Glutamatergic neuron (in vitro differentiated cells): ENCODE measurements at regions not wholly inside any gene's neighbourhood (a gene's known extent, or its start where the extent isn't known, plus 50 kb on each side); places are given as distances from the start of the nearest gene placed in this dataset.

Experiments
- DNase-seq: peaks from one replicate; pipeline ENCODE4 v3.0.0; 2022
- H3K27ac Mint-ChIP-seq: one replicate; pipeline ENCODE4 v1.8.0; 2020; ENCODE audit warnings: mild to moderate bottlenecking, mixed read lengths, inconsistent platforms; ENCODE audit not compliant: unreplicated experiment
- H3K27me3 Mint-ChIP-seq: one replicate; pipeline ENCODE4 v1.8.0; 2020; ENCODE audit warnings: mild to moderate bottlenecking, moderate library complexity, mixed read lengths, inconsistent platforms; ENCODE audit not compliant: unreplicated experiment
- H3K36me3 Mint-ChIP-seq: one replicate; pipeline ENCODE4 v1.8.0; 2020; ENCODE audit warnings: mild to moderate bottlenecking, mixed read lengths, inconsistent platforms; ENCODE audit not compliant: unreplicated experiment
- H3K4me1 Mint-ChIP-seq: one replicate; pipeline ENCODE4 v1.8.0; 2020; ENCODE audit warnings: mild to moderate bottlenecking, low read depth, mixed read lengths, inconsistent platforms; ENCODE audit not compliant: unreplicated experiment
- H3K4me3 Mint-ChIP-seq: one replicate; pipeline ENCODE4 v1.8.0; 2020; ENCODE audit warnings: mild to moderate bottlenecking, mixed read lengths, inconsistent platforms; ENCODE audit not compliant: unreplicated experiment
- H3K9me3 Mint-ChIP-seq: one replicate; pipeline ENCODE4 v1.8.0; 2020; ENCODE audit warnings: mild to moderate bottlenecking, moderate library complexity, mixed read lengths, inconsistent platforms; ENCODE audit not compliant: unreplicated experiment
- CTCF ChIP-seq: fragments of 200-600 bp; sonication (generic); IDR thresholded peaks from one replicate; pipeline ENCODE4 v1.5.0; 2021; ENCODE audit not compliant: partially characterized antibody, unreplicated experiment

GRCh38 chr13:44163108-44163507 lies 210.5 kb upstream of the SERP2 start:
- H3K27ac Mint-ChIP-seq: no peak overlapping the region
- DNase-seq: no peak
- H3K9me3 Mint-ChIP-seq: peaks cover 3% of the 10 kb centered on the region
- no peak overlapping the region for H3K4me3 Mint-ChIP-seq
- no peaks in the 10 kb centered on the region for H3K36me3 Mint-ChIP-seq
- no peak for TF ChIP-seq CTCF
- peaks cover 7% of the 10 kb centered on the region for H3K4me1 Mint-ChIP-seq
- H3K27me3 Mint-ChIP-seq: peaks cover 1% of the 10 kb centered on the region

GRCh38 chr13:44165221-44165888 lies 208.3 kb upstream of the SERP2 start:
- H3K4me3 Mint-ChIP-seq: peak overlapping the region; percentile 30
- H3K9me3 Mint-ChIP-seq: peaks cover 2% of the 10 kb centered on the region
- H3K27ac Mint-ChIP-seq: peak overlapping the region; percentile 88
- H3K4me1 Mint-ChIP-seq: peaks cover 5% of the 10 kb centered on the region
- no peak for TF ChIP-seq CTCF
- DNase-seq: no peak
- peaks cover 2% of the 10 kb centered on the region for H3K27me3 Mint-ChIP-seq
- H3K36me3 Mint-ChIP-seq: no peaks in the 10 kb centered on the region

GRCh38 chr13:44165889-44166496 lies 207.6 kb upstream of the SERP2 start:
- H3K4me1 Mint-ChIP-seq: peaks cover 5% of the 10 kb centered on the region
- no peaks in the 10 kb centered on the region for H3K36me3 Mint-ChIP-seq
- DNase-seq: no peak
- H3K9me3 Mint-ChIP-seq: peaks cover 2% of the 10 kb centered on the region
- peaks cover 2% of the 10 kb centered on the region for H3K27me3 Mint-ChIP-seq
- no peak for TF ChIP-seq CTCF
- peak overlapping the region; percentile 88 for H3K27ac Mint-ChIP-seq
- H3K4me3 Mint-ChIP-seq: peak overlapping the region; percentile 30

- TF ChIP-seq CTCF: no peak
- Mint-ChIP-seq H3K4me1 (peaks cover 5% of the 10 kb centered on the region), H3K27me3 (peaks cover 2% of the 10 kb centered on the region), H3K27ac (no peak overlapping the region), H3K36me3 (peaks cover 4% of the 10 kb centered on the region), H3K4me3 (no peak overlapping the region), H3K9me3 (peaks cover 2% of the 10 kb centered on the region)
- DNase-seq: no peak
These were observed 204.4 kb upstream of the SERP2 start for GRCh38 chr13:44169018-44169911.
